MM.1S (cell line): ENCODE measurements at regions not wholly inside any gene's neighbourhood (a gene's known extent, or its start where the extent isn't known, plus 50 kb on each side); places are given as distances from the start of the nearest gene placed in this dataset.
"Not testable (repeated sequence)": the region's sequence is repeated elsewhere in the genome, so short reads cannot be mapped to it uniquely, and the experiment has no call there.

ENCODE experiments used
- DNase-seq: peaks from one replicate; pipeline ENCODE4 v3.0.0-alpha.2; 2015
- H2AFZ ChIP-seq: fragments of 300-600 bp; sonication (generic); 2 replicates; pipeline ENCODE4 v1.6.0; 2016; ENCODE audit warnings: antibody characterized with exemption, low read length
- H3F3A ChIP-seq: fragments of 300-600 bp; sonication (generic); 2 replicates; pipeline ENCODE4 v1.6.1; 2016; ENCODE audit warnings: mild to moderate bottlenecking, antibody characterized with exemption, low read length, moderate library complexity, mixed read lengths; ENCODE audit not compliant: insufficient read depth
- H3K27ac ChIP-seq: fragments of 300-600 bp; sonication (generic); 2 replicates; pipeline ENCODE4 v1.5.1; 2016; ENCODE audit warnings: mild to moderate bottlenecking, low read length
- H3K27me3 ChIP-seq: fragments of 300-600 bp; sonication (generic); replicated peaks from 2 replicates; pipeline ENCODE4 v1.6.0; 2016; ENCODE audit warnings: low read length; ENCODE audit not compliant: insufficient read depth
- H3K36me3 ChIP-seq: fragments of 300-600 bp; sonication (generic); replicated peaks from 2 replicates; pipeline ENCODE4 v1.6.1; 2016; ENCODE audit warnings: mild to moderate bottlenecking, low read length, mixed read lengths; ENCODE audit not compliant: insufficient read depth
- H3K4me1 ChIP-seq: fragments of 300-600 bp; sonication (generic); 2 replicates; pipeline ENCODE4 v1.6.1; 2016; ENCODE audit warnings: low read length, mixed read lengths
- H3K4me2 ChIP-seq: fragments of 300-600 bp; sonication (generic); 2 replicates; pipeline ENCODE4 v1.6.0; 2016; ENCODE audit warnings: low read depth, low read length
- H3K4me3 ChIP-seq: fragments of 300-600 bp; sonication (generic); 2 replicates; pipeline ENCODE4 v1.5.1; 2016; ENCODE audit warnings: low read length, mixed read lengths
- H3K79me2 ChIP-seq: fragments of 300-600 bp; sonication (generic); 2 replicates; pipeline ENCODE4 v1.6.1; 2016; ENCODE audit warnings: mixed run types, low read length, mixed read lengths
- H3K9ac ChIP-seq: fragments of 300-600 bp; sonication (generic); 2 replicates; pipeline ENCODE4 v1.6.1; 2016; ENCODE audit warnings: low read length, mixed read lengths
- H3K9me2 ChIP-seq: fragments of 300-600 bp; sonication (generic); replicated peaks from 2 replicates; pipeline ENCODE4 v1.6.1; 2016; ENCODE audit warnings: mild to moderate bottlenecking, low read length, mixed read lengths; ENCODE audit not compliant: insufficient read depth
- H3K9me3 ChIP-seq: fragments of 300-600 bp; sonication (generic); replicated peaks from 2 replicates; pipeline ENCODE4 v1.6.1; 2016; ENCODE audit warnings: mild to moderate bottlenecking, low read length, mixed read lengths; ENCODE audit not compliant: insufficient read depth
- H4K20me1 ChIP-seq: fragments of 300-600 bp; sonication (generic); 2 replicates; pipeline ENCODE4 v1.6.1; 2016; ENCODE audit warnings: mild to moderate bottlenecking, low read length, moderate library complexity, mixed read lengths; ENCODE audit not compliant: insufficient read depth
- CTCF ChIP-seq: fragments of 300-600 bp; sonication (generic); IDR thresholded peaks from 2 replicates; pipeline ENCODE4 v1.5.1; 2016; ENCODE audit warnings: antibody characterized with exemption, low read length, mixed read lengths
- EZH2 ChIP-seq: fragments of 300-600 bp; sonication (generic); optimal IDR thresholded peaks from 2 replicates; pipeline ENCODE3; 2017; ENCODE audit warnings: low read depth, mild to moderate bottlenecking, antibody characterized with exemption, low read length, mixed read lengths
- EZH2phosphoT487 ChIP-seq: fragments of 300-600 bp; sonication (generic); IDR thresholded peaks from 2 replicates; pipeline ENCODE4 v1.6.1; 2018; ENCODE audit warnings: antibody characterized with exemption, low read length

- Histone ChIP-seq H3K36me3 (no peaks in the 10 kb centered on the region), H3K4me3 (no peak overlapping the region), H3K4me1 (peaks cover 18% of the 10 kb centered on the region), H3K79me2 (no peaks in the 10 kb centered on the region), H4K20me1 (no peaks in the 10 kb centered on the region), H3K9me3 (no peaks in the 10 kb centered on the region), H3K9ac (no peak overlapping the region), H3K9me2 (no peaks in the 10 kb centered on the region), H3K27me3 (no peaks in the 10 kb centered on the region), H3F3A (peaks cover 5% of the 10 kb centered on the region; the same call in 1 of the 2 replicates), H2AFZ (no peak overlapping the region), H3K4me2 (no peak overlapping the region; the same call in 1 of the 2 replicates), H3K27ac (no peak overlapping the region)
- no peak for DNase-seq
- TF ChIP-seq EZH2phosphoT487 (no peak), EZH2 (no peak), CTCF (no peak)
Observed at GRCh38 chr2:40027968-40028367, 248.9 kb upstream of the THUMPD2 start.

GRCh38 chr2:40025276-40025675 lies 246.2 kb upstream of the THUMPD2 start:
- not testable (repeated sequence) for H3K36me3 ChIP-seq, H3K9me2 ChIP-seq, H3K9me3 ChIP-seq, H2AFZ ChIP-seq, H3F3A ChIP-seq, H3K4me3 ChIP-seq, H3K79me2 ChIP-seq, H3K9ac ChIP-seq, H3K27ac ChIP-seq, H4K20me1 ChIP-seq, H3K27me3 ChIP-seq, H3K4me2 ChIP-seq
- H3K4me1 ChIP-seq: peaks cover 18% of the 10 kb centered on the region
- DNase-seq: peak; percentile 54

GRCh38 chr2:40020997-40021396 lies 241.9 kb upstream of the THUMPD2 start:
- no peaks in the 10 kb centered on the region for H3K36me3 ChIP-seq
- no peak overlapping the region for H3K4me3 ChIP-seq
- H3F3A ChIP-seq: no peaks in the 10 kb centered on the region
- no peaks in the 10 kb centered on the region for H3K9me2 ChIP-seq
- H3K27ac ChIP-seq: no peak overlapping the region
- H3K4me1 ChIP-seq: no peaks in the 10 kb centered on the region
- H3K27me3 ChIP-seq: no peaks in the 10 kb centered on the region
- H3K9ac ChIP-seq: no peak overlapping the region
- no peak for TF ChIP-seq EZH2
- no peak for TF ChIP-seq EZH2phosphoT487
- no peak for TF ChIP-seq CTCF
- H3K79me2 ChIP-seq: no peaks in the 10 kb centered on the region
- no peaks in the 10 kb centered on the region for H4K20me1 ChIP-seq
- no peak overlapping the region for H3K4me2 ChIP-seq
- no peak for DNase-seq
- no peak overlapping the region for H2AFZ ChIP-seq
- no peaks in the 10 kb centered on the region for H3K9me3 ChIP-seq

- no peak overlapping the region for H2AFZ ChIP-seq
- no peaks in the 10 kb centered on the region for H3K4me1 ChIP-seq
- H3K9me2 ChIP-seq: no peaks in the 10 kb centered on the region
- H3F3A ChIP-seq: no peaks in the 10 kb centered on the region
- no peaks in the 10 kb centered on the region for H3K79me2 ChIP-seq
- no peak for DNase-seq
- no peak overlapping the region for H3K4me3 ChIP-seq
- H3K27ac ChIP-seq: no peak overlapping the region
- no peak overlapping the region for H3K9ac ChIP-seq
- TF ChIP-seq CTCF (no peak), EZH2 (no peak), EZH2phosphoT487 (no peak)
- no peaks in the 10 kb centered on the region for H3K9me3 ChIP-seq
- no peaks in the 10 kb centered on the region for H3K27me3 ChIP-seq
- H3K36me3 ChIP-seq: no peaks in the 10 kb centered on the region
- no peaks in the 10 kb centered on the region for H4K20me1 ChIP-seq
- no peak overlapping the region for H3K4me2 ChIP-seq
Observed at GRCh38 chr2:40016151-40016885, 237.3 kb upstream of the THUMPD2 start.

GRCh38 chr2:40013962-40014361 lies 234.9 kb upstream of the THUMPD2 start:
- H2AFZ ChIP-seq, H3K9me2 ChIP-seq, H3K4me3 ChIP-seq, H3K4me1 ChIP-seq, H3K27ac ChIP-seq, DNase-seq, H3K4me2 ChIP-seq, H3K27me3 ChIP-seq, H3K79me2 ChIP-seq, H3K36me3 ChIP-seq, H3K9ac ChIP-seq, H3F3A ChIP-seq, H4K20me1 ChIP-seq, H3K9me3 ChIP-seq: not testable (repeated sequence)
